ENCODE measurements at regions not wholly inside any gene's neighbourhood (a gene's known extent, or its start where the extent isn't known, plus 50 kb on each side); places are given as distances from the start of the nearest gene placed in this dataset.

GRCh38 chr15:48020166-48020565 is 100.6 kb upstream of the SLC24A5 start:
- ChIA-PET CTCF (no interaction called here), POLR2A (no interaction called here)
- TF ChIP-seq CTCF (IDR thresholded peaks at IDR 0.05; ENCODE audit: insufficient read depth, low read depth, low read length) = no peak
- no peak overlapping the region for H3K4me3 ChIP-seq (ENCODE audit: low read depth, low read length)
- no peaks in the 10 kb centered on the region for H3K36me3 ChIP-seq (ENCODE audit: control insufficient read depth, insufficient read depth, low read length)
- H3K27me3 ChIP-seq (ENCODE audit: control insufficient read depth, insufficient read depth, low read length) = no peaks in the 10 kb centered on the region
- DNase-seq (ENCODE audit: low read depth) = no peak

GRCh38 chr15:48021336-48022086 is 99.3 kb upstream of the SLC24A5 start:
- CTCF ChIA-PET = no interaction called here

GRCh38 chr15:48025118-48025517 is 95.7 kb upstream of the SLC24A5 start:
- TF ChIP-seq CTCF (IDR thresholded peaks at IDR 0.05; ENCODE audit: insufficient read depth, low read depth, low read length) = no peak
- no peak for DNase-seq (ENCODE audit: low read depth)
- H3K27me3 ChIP-seq (ENCODE audit: control insufficient read depth, insufficient read depth, low read length) = no peaks in the 10 kb centered on the region
- H3K4me3 ChIP-seq (ENCODE audit: low read depth, low read length) = no peak overlapping the region
- H3K36me3 ChIP-seq (ENCODE audit: control insufficient read depth, insufficient read depth, low read length) = no peaks in the 10 kb centered on the region
- POLR2A ChIA-PET = no interaction called here
- CTCF ChIA-PET = no interaction called here

More at GRCh38 chr15:48021336-48022086, 99.3 kb upstream of the SLC24A5 start:
- H3K36me3 ChIP-seq (ENCODE audit: control insufficient read depth, insufficient read depth, low read length) = no peaks in the 10 kb centered on the region
- DNase-seq (ENCODE audit: low read depth) = no peak
- no peak overlapping the region for H3K4me3 ChIP-seq (ENCODE audit: low read depth, low read length)
- POLR2A ChIA-PET = no interaction called here
- H3K27me3 ChIP-seq (ENCODE audit: control insufficient read depth, insufficient read depth, low read length) = no peaks in the 10 kb centered on the region
- TF ChIP-seq CTCF (IDR thresholded peaks at IDR 0.05; ENCODE audit: insufficient read depth, low read depth, low read length) = no peak

GRCh38 chr15:48028712-48029111 is 92.1 kb upstream of the SLC24A5 start:
- Histone ChIP-seq H3K27me3 (ENCODE audit: control insufficient read depth, insufficient read depth, low read length) (no peaks in the 10 kb centered on the region), H3K4me3 (ENCODE audit: low read depth, low read length) (no peak overlapping the region), H3K36me3 (ENCODE audit: control insufficient read depth, insufficient read depth, low read length) (no peaks in the 10 kb centered on the region)
- no peak for DNase-seq (ENCODE audit: low read depth)
- ChIA-PET CTCF (no interaction called here), POLR2A (no interaction called here)
- TF ChIP-seq CTCF (IDR thresholded peaks at IDR 0.05; ENCODE audit: insufficient read depth, low read depth, low read length) = no peak

- no peak overlapping the region for H3K4me3 ChIP-seq (ENCODE audit: low read depth, low read length)
- H3K36me3 ChIP-seq (ENCODE audit: control insufficient read depth, insufficient read depth, low read length) = no peaks in the 10 kb centered on the region
- CTCF ChIA-PET = no interaction called here
- POLR2A ChIA-PET = no interaction called here
- no peak for DNase-seq (ENCODE audit: low read depth)
- no peak for TF ChIP-seq CTCF (IDR thresholded peaks at IDR 0.05; ENCODE audit: insufficient read depth, low read depth, low read length)
- H3K27me3 ChIP-seq (ENCODE audit: control insufficient read depth, insufficient read depth, low read length) = no peaks in the 10 kb centered on the region
These were observed 91.1 kb upstream of the SLC24A5 start for GRCh38 chr15:48029642-48030041.
